GM10248 (cell line): ENCODE measurements at regions not wholly inside any gene's neighbourhood (a gene's known extent, or its start where the extent isn't known, plus 50 kb on each side); places are given as distances from the start of the nearest gene placed in this dataset.

Experiments
- CTCF ChIA-PET: fragments of 300-600 bp; sonication (Branson Sonifier 250); formaldehyde crosslinking; extraction: SDS; loops from one replicate; lab custom pipeline; 2021; ENCODE audit warnings: antibody characterized with exemption; lab: Yijun Ruan, JAX
- POLR2A ChIA-PET: fragments of 350-650 bp; sonication (Branson Sonifier 250); formaldehyde crosslinking; extraction: SDS; loops from one replicate; lab custom pipeline; 2020; ENCODE audit warnings: antibody characterized with exemption; lab: Yijun Ruan, JAX
- DNase-seq: peaks from one replicate; pipeline ENCODE4 v3.0.0; 2012; ENCODE audit errors: extremely low spot score
- CTCF ChIP-seq: IDR thresholded peaks from 2 replicates; pipeline ENCODE4 v1.5.1; 2012; ENCODE audit warnings: mild to moderate bottlenecking, low read depth; ENCODE audit errors: extremely low read depth, missing control alignments, control extremely low read depth

DNA sequence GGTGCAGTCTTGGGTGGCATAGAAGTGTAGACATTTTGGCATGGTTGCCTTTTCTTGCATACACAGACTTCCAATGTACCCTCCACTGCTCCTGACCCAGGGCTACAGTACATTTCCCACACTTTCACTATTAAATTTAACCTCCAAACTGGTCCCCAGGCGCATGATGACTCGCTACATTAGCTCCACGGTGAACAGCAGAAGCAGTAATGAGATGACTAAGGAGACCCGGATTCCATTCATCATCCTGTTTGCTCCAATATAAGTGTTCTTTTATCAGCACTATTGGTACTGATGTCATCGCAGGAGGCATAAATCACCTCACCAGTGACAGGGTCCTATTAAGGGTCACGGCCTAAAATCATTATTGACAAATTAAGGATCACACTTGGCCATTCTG, 316.5 kb downstream of the EN1 start:
- no peak for TF ChIP-seq CTCF
- ChIA-PET POLR2A (no interaction called here), CTCF (no interaction called here)
- DNase-seq: no peak

DNA sequence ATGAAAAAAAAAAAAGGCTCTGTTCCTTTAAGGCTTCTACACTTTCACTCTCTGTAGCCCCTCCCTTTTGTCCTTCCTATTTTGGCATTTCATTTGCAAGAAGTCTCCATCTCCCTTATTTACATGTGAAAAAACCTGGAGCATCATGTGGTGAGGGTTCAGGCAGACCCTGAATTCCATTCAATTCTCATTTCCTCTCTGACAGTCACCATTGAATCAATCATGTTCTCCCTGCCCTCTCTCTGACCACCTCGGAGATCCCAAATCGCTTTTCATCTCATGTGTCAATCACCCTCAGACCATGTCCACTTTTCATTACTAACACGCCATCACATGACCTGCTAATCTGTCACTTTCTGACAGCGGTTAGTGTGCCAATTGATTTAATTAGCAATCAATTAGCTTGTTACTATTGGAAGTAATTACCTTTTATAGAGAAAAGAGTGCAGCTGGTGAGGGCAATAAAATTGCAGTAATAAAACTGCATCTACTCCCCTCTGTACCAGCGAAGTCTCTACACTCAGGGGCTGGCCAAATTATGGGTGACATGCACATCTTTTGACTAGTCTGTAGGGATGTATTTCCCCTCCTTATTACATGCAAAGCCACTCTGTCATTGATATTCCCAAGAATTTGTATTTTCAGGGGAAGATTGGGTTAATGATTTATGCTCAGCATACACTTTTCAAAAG, 317.4 kb downstream of the EN1 start:
- TF ChIP-seq CTCF: no peak
- ChIA-PET CTCF (no interaction called here), POLR2A (no interaction called here)
- DNase-seq: no peak

- CTCF ChIA-PET: interaction anchor here (1.0 to 1.4 kb wide), 3 partner anchors 11 to 59 kb away, joined by 3 to 4 read pairs (median 3); no protein-coding TSS in a partner anchor
- no peak for DNase-seq
- no peak for TF ChIP-seq CTCF
- POLR2A ChIA-PET: no interaction called here
Observed at GRCh38 chr2:118527571-118527970, 319.9 kb downstream of the EN1 start.

GRCh38 chr2:118525346-118525745, 322.1 kb downstream of the EN1 start:
- DNase-seq: no peak
- ChIA-PET POLR2A (no interaction called here), CTCF (interaction anchor here (1.0 kb wide), 1 partner anchor 13 kb away, joined by 4 read pairs; no protein-coding TSS in a partner anchor)
- no peak for TF ChIP-seq CTCF

- no peak for DNase-seq
- CTCF ChIA-PET: interaction anchor here (1.0 kb wide), 1 partner anchor 14 kb away, joined by 4 read pairs; no protein-coding TSS in a partner anchor
- no peak for TF ChIP-seq CTCF
- POLR2A ChIA-PET: no interaction called here
Observed at GRCh38 chr2:118524911-118525310, 322.5 kb downstream of the EN1 start.

DNA sequence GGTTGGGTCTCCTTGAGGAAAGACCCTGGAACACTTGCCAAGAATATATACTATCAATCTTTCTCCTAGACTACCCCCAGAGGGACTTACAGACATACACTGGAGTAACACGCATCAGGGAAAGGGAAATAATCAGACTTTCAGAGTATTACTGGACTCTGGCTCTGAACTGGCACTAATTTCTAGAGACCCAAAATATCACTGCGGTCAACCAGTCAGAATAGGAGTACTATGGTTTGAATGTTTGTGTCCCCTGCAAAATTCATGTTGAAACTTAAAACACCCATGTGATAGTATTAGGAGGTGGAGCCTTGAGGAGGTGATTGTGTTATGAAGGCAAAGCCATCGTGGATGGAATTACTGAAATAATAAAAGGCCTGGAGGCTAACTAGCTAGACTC, 323.7 kb downstream of the EN1 start:
- ChIA-PET POLR2A (no interaction called here), CTCF (no interaction called here)
- no peak for DNase-seq
- TF ChIP-seq CTCF: no peak
